HFFc6 (cell line): ENCODE measurements at regions not wholly inside any gene's neighbourhood (a gene's known extent, or its start where the extent isn't known, plus 50 kb on each side); places are given as distances from the start of the nearest gene placed in this dataset.

ENCODE experiments used
- DNase-seq: peaks from one replicate; pipeline ENCODE4 v3.0.0-alpha.2; 2018
- H3K27ac Mint-ChIP-seq: 2 replicates; pipeline ENCODE4 v1.8.0; 2020; ENCODE audit warnings: mild to moderate bottlenecking, mixed read lengths
- H3K27me3 Mint-ChIP-seq: 2 replicates; pipeline ENCODE4 v1.8.0; 2021; ENCODE audit warnings: mild to moderate bottlenecking, moderate library complexity, mixed read lengths; ENCODE audit not compliant: insufficient read depth
- H3K36me3 Mint-ChIP-seq: 2 replicates; pipeline ENCODE4 v1.8.0; 2021; ENCODE audit warnings: low read depth, mixed read lengths
- H3K4me1 Mint-ChIP-seq: 2 replicates; pipeline ENCODE4 v1.8.0; 2020; ENCODE audit warnings: low read depth, mixed read lengths
- H3K4me3 Mint-ChIP-seq: 2 replicates; pipeline ENCODE4 v1.8.0; 2020; ENCODE audit warnings: mild to moderate bottlenecking, moderate library complexity, mixed read lengths
- H3K9me3 Mint-ChIP-seq: 2 replicates; pipeline ENCODE4 v1.8.0; 2020; ENCODE audit warnings: mild to moderate bottlenecking, mixed read lengths
- TF ChIP-seq, protein P1 (sequence below): fragments of 200-600 bp; sonication (generic); IDR thresholded peaks from 2 replicates; pipeline ENCODE4 v1.5.0; 2021; ENCODE audit warnings: antibody characterized with exemption, mild to moderate bottlenecking

DNA sequence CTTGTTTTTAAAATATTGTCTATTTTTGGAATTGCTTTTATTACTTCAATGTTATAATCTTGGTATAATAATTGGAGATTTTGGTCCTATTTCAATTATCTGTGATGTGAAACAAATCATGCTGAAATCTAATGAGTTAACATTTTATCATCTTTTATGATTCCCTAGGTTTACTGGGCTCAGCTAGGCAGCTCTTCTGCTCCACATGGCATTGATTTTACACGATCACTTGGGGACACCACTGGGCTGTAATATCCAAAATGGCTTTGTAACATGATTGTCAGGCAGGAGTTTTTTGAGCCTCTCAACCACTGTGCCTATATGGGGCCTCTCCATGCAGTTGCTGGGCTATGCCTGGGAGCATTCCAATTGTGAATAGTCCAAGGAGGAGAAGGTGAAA, 163.3 kb downstream of the PYDC2 start:
- H3K27me3 Mint-ChIP-seq, result peaks cover 2% of the 10 kb centered on the region
- H3K36me3 Mint-ChIP-seq, result no peaks in the 10 kb centered on the region
- TF ChIP-seq, protein P1, sequence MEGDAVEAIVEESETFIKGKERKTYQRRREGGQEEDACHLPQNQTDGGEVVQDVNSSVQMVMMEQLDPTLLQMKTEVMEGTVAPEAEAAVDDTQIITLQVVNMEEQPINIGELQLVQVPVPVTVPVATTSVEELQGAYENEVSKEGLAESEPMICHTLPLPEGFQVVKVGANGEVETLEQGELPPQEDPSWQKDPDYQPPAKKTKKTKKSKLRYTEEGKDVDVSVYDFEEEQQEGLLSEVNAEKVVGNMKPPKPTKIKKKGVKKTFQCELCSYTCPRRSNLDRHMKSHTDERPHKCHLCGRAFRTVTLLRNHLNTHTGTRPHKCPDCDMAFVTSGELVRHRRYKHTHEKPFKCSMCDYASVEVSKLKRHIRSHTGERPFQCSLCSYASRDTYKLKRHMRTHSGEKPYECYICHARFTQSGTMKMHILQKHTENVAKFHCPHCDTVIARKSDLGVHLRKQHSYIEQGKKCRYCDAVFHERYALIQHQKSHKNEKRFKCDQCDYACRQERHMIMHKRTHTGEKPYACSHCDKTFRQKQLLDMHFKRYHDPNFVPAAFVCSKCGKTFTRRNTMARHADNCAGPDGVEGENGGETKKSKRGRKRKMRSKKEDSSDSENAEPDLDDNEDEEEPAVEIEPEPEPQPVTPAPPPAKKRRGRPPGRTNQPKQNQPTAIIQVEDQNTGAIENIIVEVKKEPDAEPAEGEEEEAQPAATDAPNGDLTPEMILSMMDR, result no peak

GRCh38 chr3:191627064-191627463, 166.1 kb downstream of the PYDC2 start:
- H3K4me1 Mint-ChIP-seq, result peaks cover 6% of the 10 kb centered on the region; the same call in 1 of the 2 replicates
- TF ChIP-seq, protein P1, result no peak
- H3K9me3 Mint-ChIP-seq, result peaks cover 8% of the 10 kb centered on the region; the same call in 1 of the 2 replicates
- no peaks in the 10 kb centered on the region for H3K36me3 Mint-ChIP-seq
- H3K27ac Mint-ChIP-seq, result no peak overlapping the region
- H3K27me3 Mint-ChIP-seq, result peaks cover 2% of the 10 kb centered on the region
- DNase-seq, result no peak
- peak overlapping the region; percentile 29 for H3K4me3 Mint-ChIP-seq

More for the DNA sequence above, 163.3 kb downstream of the PYDC2 start:
- no peak for DNase-seq
- Mint-ChIP-seq H3K27ac (no peak overlapping the region), H3K4me3 (no peak overlapping the region), H3K9me3 (peaks cover 3% of the 10 kb centered on the region; the same call in 1 of the 2 replicates), H3K4me1 (peaks cover 6% of the 10 kb centered on the region; the same call in 1 of the 2 replicates)

GRCh38 chr3:191628571-191628970, 167.6 kb downstream of the PYDC2 start:
- TF ChIP-seq, protein P1, result no peak
- H3K9me3 Mint-ChIP-seq, result peaks cover 5% of the 10 kb centered on the region; the same call in 1 of the 2 replicates
- H3K4me1 Mint-ChIP-seq, result peaks cover 6% of the 10 kb centered on the region; the same call in 1 of the 2 replicates
- DNase-seq, result no peak
- no peak overlapping the region for H3K4me3 Mint-ChIP-seq
- no peaks in the 10 kb centered on the region for H3K36me3 Mint-ChIP-seq
- peaks cover 2% of the 10 kb centered on the region; the same call in 1 of the 2 replicates for H3K27me3 Mint-ChIP-seq
- H3K27ac Mint-ChIP-seq, result no peak overlapping the region

GRCh38 chr3:191631496-191631895, 170.5 kb downstream of the PYDC2 start:
- Mint-ChIP-seq H3K4me3 (no peak overlapping the region), H3K9me3 (peaks cover 4% of the 10 kb centered on the region; the same call in 1 of the 2 replicates), H3K27ac (no peak overlapping the region), H3K27me3 (no peaks in the 10 kb centered on the region; the same call in 1 of the 2 replicates), H3K36me3 (no peaks in the 10 kb centered on the region), H3K4me1 (peaks cover 6% of the 10 kb centered on the region; the same call in 1 of the 2 replicates)
- TF ChIP-seq, protein P1, result no peak
- no peak for DNase-seq

DNA sequence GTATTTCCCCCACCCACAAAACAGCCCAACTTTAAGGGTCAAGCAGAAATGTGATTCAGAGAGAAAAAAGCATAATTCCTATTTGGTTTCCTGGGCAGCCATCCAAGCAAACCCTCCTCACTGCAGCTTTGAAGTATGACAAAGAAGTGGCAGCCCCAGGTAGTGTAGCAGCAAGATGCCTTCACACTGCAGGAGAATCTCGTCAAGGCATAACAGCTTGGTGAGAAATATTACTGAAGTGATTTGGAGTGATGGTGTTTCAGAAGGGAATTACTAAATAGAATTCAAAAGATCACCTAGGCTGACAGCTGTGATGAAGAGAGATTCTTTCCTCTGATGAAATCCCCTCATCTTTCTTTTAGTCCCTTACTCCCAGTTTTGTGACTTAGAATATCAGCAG, 173.9 kb downstream of the PYDC2 start:
- H3K4me3 Mint-ChIP-seq, result no peak overlapping the region
- no peaks in the 10 kb centered on the region for H3K27me3 Mint-ChIP-seq
- DNase-seq, result no peak
- TF ChIP-seq, protein P1, result no peak
- H3K9me3 Mint-ChIP-seq, result peaks cover 2% of the 10 kb centered on the region; the same call in 1 of the 2 replicates
- no peaks in the 10 kb centered on the region for H3K4me1 Mint-ChIP-seq
- H3K36me3 Mint-ChIP-seq, result no peaks in the 10 kb centered on the region
- no peak overlapping the region for H3K27ac Mint-ChIP-seq
